SK-N-SH (cell line): ENCODE measurements at regions not wholly inside any gene's neighbourhood (a gene's known extent, or its start where the extent isn't known, plus 50 kb on each side); places are given as distances from the start of the nearest gene placed in this dataset.
A peak's percentile ranks its signal among the peaks of the same experiment; 100 is the strongest.

Source experiments
- CTCF ChIA-PET: fragments of 300-600, 350-600 bp; formaldehyde crosslinking; extraction: SDS; loops from one replicate; lab custom pipeline; 2021; lab: Yijun Ruan, JAX
- POLR2A ChIA-PET: fragments of 350-600 bp; sonication (Branson Sonifier 250); formaldehyde crosslinking; extraction: SDS; loops from one replicate; lab custom pipeline; 2020; ENCODE audit warnings: antibody characterized with exemption, inconsistent platforms; lab: Yijun Ruan, JAX
- DNase-seq: peaks from one replicate; pipeline ENCODE4 v3.0.0; 2012
- H2AFZ ChIP-seq: fragments of 200-600 bp; sonication (generic); 2 replicates; pipeline ENCODE4 v1.8.1; 2016; ENCODE audit warnings: antibody characterized with exemption, mild to moderate bottlenecking, low read depth
- H3F3A ChIP-seq: fragments of 200-600 bp; sonication (generic); replicated peaks from 2 replicates; pipeline ENCODE3; 2016; ENCODE audit warnings: antibody characterized with exemption, mild to moderate bottlenecking; ENCODE audit not compliant: insufficient read depth
- H3K27ac ChIP-seq, 2 experiments: fragments of 200-500 bp in 1 of 2; fragments of 200-600 bp in 1 of 2; sonication (Bioruptor generic) in 1 of 2; sonication (generic), shearing (Covaris generic) in 1 of 2; 2 replicates each; pipeline versions ENCODE4 v1.5.1 to v1.6.1; 2014 to 2016; ENCODE audit warnings: low read depth in 2 of 2, inconsistent platforms in 1 of 2, low read length in 1 of 2, mild to moderate bottlenecking in 1 of 2, mixed read lengths in 1 of 2
- H3K27me3 ChIP-seq: fragments of 200-600 bp; sonication (generic), shearing (Covaris generic); 2 replicates; pipeline ENCODE4 v1.6.1; 2016; ENCODE audit warnings: mixed run types; ENCODE audit not compliant: insufficient read depth
- H3K36me3 ChIP-seq, 2 experiments: fragments of 200-500 bp in 1 of 2; fragments of 200-600 bp in 1 of 2; sonication (Bioruptor generic) in 1 of 2; sonication (generic) in 1 of 2; replicated peaks in 1 of 2; 2 replicates each; pipeline versions ENCODE3 to v1.5.1; 2014 to 2016; ENCODE audit warnings: low read length in 1 of 2, mild to moderate bottlenecking in 1 of 2; ENCODE audit not compliant: insufficient read depth in 2 of 2, control insufficient read depth in 1 of 2
- H3K4me1 ChIP-seq, 2 experiments: fragments of 200-500 bp in 1 of 2; fragments of 200-600 bp in 1 of 2; sonication (Bioruptor generic) in 1 of 2; sonication (generic), shearing (Covaris generic) in 1 of 2; 2 replicates each; pipeline versions ENCODE4 v1.5.1 to v1.6.1; 2014 to 2016; ENCODE audit warnings: low read depth in 1 of 2, low read length in 1 of 2, mixed run types in 1 of 2; ENCODE audit not compliant: insufficient read depth in 2 of 2, control insufficient read depth in 1 of 2
- H3K4me2 ChIP-seq: fragments of 200-600 bp; sonication (generic), shearing (Covaris generic); 2 replicates; pipeline ENCODE4 v1.6.1; 2017; ENCODE audit warnings: mixed run types
- H3K4me3 ChIP-seq, 2 experiments: fragments of 200-500 bp in 1 of 2; fragments of 200-600 bp in 1 of 2; sonication (Bioruptor generic) in 1 of 2; sonication (generic), shearing (Covaris generic) in 1 of 2; 2 replicates each; pipeline versions ENCODE4 v1.5.1 to v1.8.1; 2014 to 2016; ENCODE audit warnings: low read depth in 2 of 2, inconsistent platforms in 1 of 2, low read length in 1 of 2, mild to moderate bottlenecking in 1 of 2, mixed read lengths in 1 of 2, moderate library complexity in 1 of 2
- H3K79me2 ChIP-seq: fragments of 200-600 bp; sonication (generic); 2 replicates; pipeline ENCODE4 v1.8.1; 2017; ENCODE audit warnings: mild to moderate bottlenecking; ENCODE audit not compliant: insufficient read depth
- H3K9ac ChIP-seq: fragments of 200-600 bp; sonication (generic); 2 replicates; pipeline ENCODE4 v1.6.1; 2017; ENCODE audit warnings: mixed run types
- H3K9me2 ChIP-seq: fragments of 200-600 bp; sonication (generic); 2 replicates; pipeline ENCODE4 v1.6.1; 2017; ENCODE audit warnings: mixed run types
- H3K9me3 ChIP-seq: fragments of 200-600 bp; sonication (generic); 2 replicates; pipeline ENCODE4 v1.6.1; 2017; ENCODE audit warnings: mixed run types, mild to moderate bottlenecking, moderate library complexity
- H4K20me1 ChIP-seq: fragments of 200-600 bp; sonication (generic); 2 replicates; pipeline ENCODE4 v1.6.1; 2017; ENCODE audit warnings: mild to moderate bottlenecking, mixed run types; ENCODE audit not compliant: insufficient read depth
- GABPA ChIP-seq: IDR thresholded peaks from 2 replicates; pipeline ENCODE4 v1.4.0; 2012; ENCODE audit warnings: low read depth, mild to moderate bottlenecking
- JUND ChIP-seq: IDR thresholded peaks from 2 replicates; pipeline ENCODE4 v1.4.0; 2012
- MEF2A ChIP-seq: IDR thresholded peaks from 2 replicates; pipeline ENCODE4 v1.4.0; 2012; ENCODE audit warnings: low read depth, borderline replicate concordance
- MXI1 ChIP-seq: IDR thresholded peaks from 2 replicates; pipeline ENCODE4 v1.6.1; 2012; ENCODE audit warnings: mild to moderate bottlenecking, low read depth, low read length, improper control_type of control experiment
- SIN3A ChIP-seq: IDR thresholded peaks from 2 replicates; pipeline ENCODE4 v1.6.1; 2012; ENCODE audit warnings: low read depth, mild to moderate bottlenecking, low read length, moderate library complexity, borderline replicate concordance
- SMC3 ChIP-seq: IDR thresholded peaks from 2 replicates; pipeline ENCODE4 v1.6.1; 2012; ENCODE audit warnings: low read depth, low read length, improper control_type of control experiment
- TAF1 ChIP-seq: IDR thresholded peaks from 2 replicates; pipeline ENCODE4 v1.6.1; 2012; ENCODE audit warnings: low read depth, mild to moderate bottlenecking, low read length, moderate library complexity, borderline replicate concordance
- USF1 ChIP-seq: IDR thresholded peaks from 2 replicates; pipeline ENCODE4 v1.4.0; 2012; ENCODE audit warnings: low read depth, borderline replicate concordance
- YY1 ChIP-seq: IDR thresholded peaks from 2 replicates; pipeline ENCODE4 v1.4.0; 2012; ENCODE audit warnings: low read depth, mild to moderate bottlenecking
- ZBTB33 ChIP-seq: IDR thresholded peaks from 2 replicates; pipeline ENCODE4 v1.4.0; 2012; ENCODE audit warnings: low read depth, borderline replicate concordance
- WGBS: methylation state at CpG from one replicate; pipeline ENCODE4 v1.1.6; 2017; ENCODE audit warnings: low lambda C conversion rate; 5-methylcytosine and 5-hydroxymethylcytosine counted together
- TF ChIP-seq, protein P1 (sequence below): IDR thresholded peaks from 2 replicates; pipeline ENCODE4; 2012
- TF ChIP-seq, protein P2 (sequence below): fragments of 200-600 bp; sonication (generic); IDR thresholded peaks from 2 replicates; pipeline ENCODE4 v1.6.1; 2017; ENCODE audit warnings: antibody characterized with exemption, mild to moderate bottlenecking, moderate library complexity

DNA sequence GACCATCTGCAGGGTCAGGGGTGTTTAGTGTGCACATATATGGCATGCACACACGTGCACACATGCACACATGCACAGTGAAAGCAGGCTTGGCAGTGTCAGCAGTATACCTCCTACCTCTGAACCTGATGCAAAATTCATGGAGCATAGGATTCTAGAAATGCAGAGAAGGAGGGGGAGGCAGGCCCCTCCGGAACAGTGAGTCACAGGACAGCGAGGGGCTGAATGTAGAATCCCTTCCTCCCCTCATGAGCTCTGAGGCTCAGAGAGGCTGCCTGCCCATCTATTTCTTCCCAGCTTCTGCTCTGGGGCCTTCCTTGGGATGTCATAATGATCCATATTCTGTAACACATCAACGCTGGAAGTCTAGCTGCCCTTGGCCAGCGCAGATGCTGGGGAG lies 66.7 kb upstream of the NECTIN1 start:
- no peaks in the 10 kb centered on the region for H3K9me2 ChIP-seq
- H3K27me3 ChIP-seq, result no peaks in the 10 kb centered on the region; the same call in 1 of the 2 replicates
- POLR2A ChIA-PET, result no interaction called here
- no peaks in the 10 kb centered on the region for H3K36me3 ChIP-seq
- no peaks in the 10 kb centered on the region for H4K20me1 ChIP-seq
- WGBS, result 78% methylated on average over 5 of the region's 5 CpGs
- H3K9me3 ChIP-seq, result no peaks in the 10 kb centered on the region
- no peak for TF ChIP-seq USF1
- TF ChIP-seq TAF1, result no peak
- TF ChIP-seq, protein P1, sequence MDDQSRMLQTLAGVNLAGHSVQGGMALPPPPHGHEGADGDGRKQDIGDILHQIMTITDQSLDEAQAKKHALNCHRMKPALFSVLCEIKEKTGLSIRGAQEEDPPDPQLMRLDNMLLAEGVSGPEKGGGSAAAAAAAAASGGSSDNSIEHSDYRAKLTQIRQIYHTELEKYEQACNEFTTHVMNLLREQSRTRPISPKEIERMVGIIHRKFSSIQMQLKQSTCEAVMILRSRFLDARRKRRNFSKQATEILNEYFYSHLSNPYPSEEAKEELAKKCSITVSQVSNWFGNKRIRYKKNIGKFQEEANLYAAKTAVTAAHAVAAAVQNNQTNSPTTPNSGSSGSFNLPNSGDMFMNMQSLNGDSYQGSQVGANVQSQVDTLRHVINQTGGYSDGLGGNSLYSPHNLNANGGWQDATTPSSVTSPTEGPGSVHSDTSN, result no peak
- TF ChIP-seq SIN3A, result no peak
- TF ChIP-seq SMC3, result no peak
- TF ChIP-seq, all 33 proteins: peak for 0
- no peaks in the 10 kb centered on the region for H3F3A ChIP-seq
- H3K9ac ChIP-seq, result no peak overlapping the region
- H3K4me2 ChIP-seq, result no peak overlapping the region
- H3K4me3 ChIP-seq, result no peak overlapping the region
- H3K4me1 ChIP-seq, result peaks cover 0 to 33% of the 10 kb centered on the region in 2 experiments; a peak in 1 of 4 replicates
- CTCF ChIA-PET, result no interaction called here
- DNase-seq, result no peak
- peak overlapping the region in 1 of 2 experiments; percentile 28; a peak in 1 of 4 replicates for H3K27ac ChIP-seq
- H3K79me2 ChIP-seq, result no peaks in the 10 kb centered on the region
- no peak overlapping the region for H2AFZ ChIP-seq

DNA sequence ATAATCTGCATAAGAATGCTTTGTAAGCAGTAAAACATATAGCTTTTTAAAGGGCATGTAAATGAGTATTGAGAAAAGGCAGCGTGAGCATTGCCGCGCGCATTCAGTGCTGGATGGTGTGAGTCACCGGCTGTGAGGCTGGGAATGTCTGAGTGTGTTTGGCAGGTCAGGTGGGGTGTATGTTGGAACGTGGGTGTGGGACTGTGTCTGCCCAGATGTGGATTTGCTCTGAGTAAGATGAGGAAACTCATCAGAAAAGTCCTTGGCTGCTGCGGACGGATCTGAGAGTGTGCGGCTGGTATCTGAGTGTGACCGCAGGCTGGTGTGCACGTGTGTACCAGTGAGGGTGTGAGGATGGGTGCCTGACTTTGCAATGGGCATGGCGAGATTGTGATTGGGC lies 66.2 kb upstream of the NECTIN1 start:
- CTCF ChIA-PET, result no interaction called here
- H3K9me3 ChIP-seq, result no peaks in the 10 kb centered on the region
- no peak overlapping the region for H3K4me2 ChIP-seq
- no peaks in the 10 kb centered on the region for H3F3A ChIP-seq
- no peaks in the 10 kb centered on the region for H3K36me3 ChIP-seq
- H3K27me3 ChIP-seq, result no peaks in the 10 kb centered on the region; the same call in 1 of the 2 replicates
- TF ChIP-seq MEF2A (no peak), GABPA (no peak), SMC3 (no peak), ZBTB33 (no peak), YY1 (no peak), JUND (no peak), MXI1 (no peak)
- TF ChIP-seq, protein P2, sequence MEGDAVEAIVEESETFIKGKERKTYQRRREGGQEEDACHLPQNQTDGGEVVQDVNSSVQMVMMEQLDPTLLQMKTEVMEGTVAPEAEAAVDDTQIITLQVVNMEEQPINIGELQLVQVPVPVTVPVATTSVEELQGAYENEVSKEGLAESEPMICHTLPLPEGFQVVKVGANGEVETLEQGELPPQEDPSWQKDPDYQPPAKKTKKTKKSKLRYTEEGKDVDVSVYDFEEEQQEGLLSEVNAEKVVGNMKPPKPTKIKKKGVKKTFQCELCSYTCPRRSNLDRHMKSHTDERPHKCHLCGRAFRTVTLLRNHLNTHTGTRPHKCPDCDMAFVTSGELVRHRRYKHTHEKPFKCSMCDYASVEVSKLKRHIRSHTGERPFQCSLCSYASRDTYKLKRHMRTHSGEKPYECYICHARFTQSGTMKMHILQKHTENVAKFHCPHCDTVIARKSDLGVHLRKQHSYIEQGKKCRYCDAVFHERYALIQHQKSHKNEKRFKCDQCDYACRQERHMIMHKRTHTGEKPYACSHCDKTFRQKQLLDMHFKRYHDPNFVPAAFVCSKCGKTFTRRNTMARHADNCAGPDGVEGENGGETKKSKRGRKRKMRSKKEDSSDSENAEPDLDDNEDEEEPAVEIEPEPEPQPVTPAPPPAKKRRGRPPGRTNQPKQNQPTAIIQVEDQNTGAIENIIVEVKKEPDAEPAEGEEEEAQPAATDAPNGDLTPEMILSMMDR, result no peak
- TF ChIP-seq, all 33 proteins: peak for 0
- no peak overlapping the region for H2AFZ ChIP-seq
- POLR2A ChIA-PET, result no interaction called here
- H3K27ac ChIP-seq, result no peak overlapping the region
- H3K9ac ChIP-seq, result no peak overlapping the region
- WGBS, result 63% methylated on average over 12 of the region's 12 CpGs
- no peaks in the 10 kb centered on the region for H3K9me2 ChIP-seq
- H3K79me2 ChIP-seq, result no peaks in the 10 kb centered on the region
- H4K20me1 ChIP-seq, result no peaks in the 10 kb centered on the region
- DNase-seq, result no peak
- H3K4me1 ChIP-seq, result peaks cover 0 to 38% of the 10 kb centered on the region in 2 experiments; a peak in 1 of 4 replicates
- H3K4me3 ChIP-seq, result no peak overlapping the region
